ENCODE measurements at regions not wholly inside any gene's neighbourhood (a gene's known extent, or its start where the extent isn't known, plus 50 kb on each side); places are given as distances from the start of the nearest gene placed in this dataset.

GRCh38 chr9:29348999-29349398 is 1775.7 kb upstream of the C9orf72 start:
- 100% methylated on average over 1 of the region's 1 CpG for WGBS (ENCODE audit: insufficient coverage)

GRCh38 chr9:29389421-29389820 is 1816.1 kb upstream of the C9orf72 start:
- Histone ChIP-seq H3K4me3 (ENCODE audit: control insufficient read depth in 1 of 7, extremely low read depth in 1 of 7, insufficient read depth in 4 of 7, low read depth in 2 of 7, low read length in 6 of 7) (no peak overlapping the region), H3K4me1 (ENCODE audit: control extremely low read depth in 1 of 4, control insufficient read depth in 4 of 4, insufficient read depth in 4 of 4, low read length in 3 of 4) (no peaks in the 10 kb centered on the region), H3K27ac (ENCODE audit: insufficient read depth in 1 of 2, low read depth in 1 of 2, low read length in 2 of 2, poor library complexity in 1 of 2, severe bottlenecking in 2 of 2) (no peak overlapping the region), H3K9me3 (ENCODE audit: control extremely low read depth in 1 of 5, control insufficient read depth in 4 of 5, insufficient read depth in 2 of 5, low read depth in 1 of 5, low read length in 4 of 5) (peaks cover 0 to 3% (median 0%) of the 10 kb centered on the region in 5 experiments), H3K36me3 (ENCODE audit: control insufficient read depth in 4 of 4, insufficient read depth in 4 of 4, low read length in 3 of 4) (no peaks in the 10 kb centered on the region), H3K27me3 (replicated peaks in 2 of 5; ENCODE audit: control insufficient read depth in 4 of 5, insufficient read depth in 5 of 5, low read length in 4 of 5) (no peaks in the 10 kb centered on the region)
- ChIA-PET CTCF (interaction anchor here (1.4 kb wide), 1 partner anchor 8 kb away, joined by 4 read pairs; no protein-coding TSS in a partner anchor), POLR2A (no interaction called here)
- DNase-seq = no peak
- WGBS (ENCODE audit: insufficient coverage) = no CpG with 5 or more reads among the region's 1 CpG

More at GRCh38 chr9:29348999-29349398, 1775.7 kb upstream of the C9orf72 start:
- no peak overlapping the region for H3K27ac ChIP-seq (ENCODE audit: insufficient read depth in 1 of 2, low read depth in 1 of 2, low read length in 2 of 2, poor library complexity in 1 of 2, severe bottlenecking in 2 of 2)
- no peak overlapping the region for H3K4me3 ChIP-seq (ENCODE audit: control insufficient read depth in 1 of 7, extremely low read depth in 1 of 7, insufficient read depth in 4 of 7, low read depth in 2 of 7, low read length in 6 of 7)
- peaks cover 0 to 3% (median 0%) of the 10 kb centered on the region in 5 experiments for H3K9me3 ChIP-seq (ENCODE audit: control extremely low read depth in 1 of 5, control insufficient read depth in 4 of 5, insufficient read depth in 2 of 5, low read depth in 1 of 5, low read length in 4 of 5)
- H3K4me1 ChIP-seq (ENCODE audit: control extremely low read depth in 1 of 4, control insufficient read depth in 4 of 4, insufficient read depth in 4 of 4, low read length in 3 of 4) = no peaks in the 10 kb centered on the region
- no peaks in the 10 kb centered on the region for H3K36me3 ChIP-seq (ENCODE audit: control insufficient read depth in 4 of 4, insufficient read depth in 4 of 4, low read length in 3 of 4)
- ChIA-PET CTCF (no interaction called here), POLR2A (no interaction called here)
- H3K27me3 ChIP-seq (replicated peaks in 2 of 5; ENCODE audit: control insufficient read depth in 4 of 5, insufficient read depth in 5 of 5, low read length in 4 of 5) = no peaks in the 10 kb centered on the region
- no peak for DNase-seq

- ChIA-PET POLR2A (no interaction called here), CTCF (interaction anchor here (1.4 kb wide), 1 partner anchor 10 kb away, joined by 4 read pairs; no protein-coding TSS in a partner anchor)
- H3K36me3 ChIP-seq (ENCODE audit: control insufficient read depth in 4 of 4, insufficient read depth in 4 of 4, low read length in 3 of 4) = no peaks in the 10 kb centered on the region
- H3K27me3 ChIP-seq (replicated peaks in 2 of 5; ENCODE audit: control insufficient read depth in 4 of 5, insufficient read depth in 5 of 5, low read length in 4 of 5) = no peaks in the 10 kb centered on the region
- H3K27ac ChIP-seq (ENCODE audit: insufficient read depth in 1 of 2, low read depth in 1 of 2, low read length in 2 of 2, poor library complexity in 1 of 2, severe bottlenecking in 2 of 2) = no peak overlapping the region
- H3K9me3 ChIP-seq (ENCODE audit: control extremely low read depth in 1 of 5, control insufficient read depth in 4 of 5, insufficient read depth in 2 of 5, low read depth in 1 of 5, low read length in 4 of 5) = no peaks in the 10 kb centered on the region
- DNase-seq = no peak
- H3K4me3 ChIP-seq (ENCODE audit: control insufficient read depth in 1 of 7, extremely low read depth in 1 of 7, insufficient read depth in 4 of 7, low read depth in 2 of 7, low read length in 6 of 7) = no peak overlapping the region
- WGBS (ENCODE audit: insufficient coverage) = no CpG with 5 or more reads among the region's 1 CpG
- H3K4me1 ChIP-seq (ENCODE audit: control extremely low read depth in 1 of 4, control insufficient read depth in 4 of 4, insufficient read depth in 4 of 4, low read length in 3 of 4) = no peaks in the 10 kb centered on the region
Observed at GRCh38 chr9:29390859-29391258, 1817.6 kb upstream of the C9orf72 start.

- no peaks in the 10 kb centered on the region for H3K36me3 ChIP-seq (ENCODE audit: control insufficient read depth in 4 of 4, insufficient read depth in 4 of 4, low read length in 3 of 4)
- 14% methylated on average over 1 of the region's 2 CpGs for WGBS (ENCODE audit: insufficient coverage)
- no peaks in the 10 kb centered on the region for H3K27me3 ChIP-seq (replicated peaks in 2 of 5; ENCODE audit: control insufficient read depth in 4 of 5, insufficient read depth in 5 of 5, low read length in 4 of 5)
- CTCF ChIA-PET = no interaction called here
- DNase-seq = no peak
- H3K27ac ChIP-seq (ENCODE audit: insufficient read depth in 1 of 2, low read depth in 1 of 2, low read length in 2 of 2, poor library complexity in 1 of 2, severe bottlenecking in 2 of 2) = no peak overlapping the region
- H3K9me3 ChIP-seq (ENCODE audit: control extremely low read depth in 1 of 5, control insufficient read depth in 4 of 5, insufficient read depth in 2 of 5, low read depth in 1 of 5, low read length in 4 of 5) = no peaks in the 10 kb centered on the region
- H3K4me1 ChIP-seq (ENCODE audit: control extremely low read depth in 1 of 4, control insufficient read depth in 4 of 4, insufficient read depth in 4 of 4, low read length in 3 of 4) = no peaks in the 10 kb centered on the region
- POLR2A ChIA-PET = no interaction called here
- H3K4me3 ChIP-seq (ENCODE audit: control insufficient read depth in 1 of 7, extremely low read depth in 1 of 7, insufficient read depth in 4 of 7, low read depth in 2 of 7, low read length in 6 of 7) = no peak overlapping the region
Observed at GRCh38 chr9:29393064-29393463, 1819.8 kb upstream of the C9orf72 start.

- ChIA-PET CTCF (no interaction called here), POLR2A (no interaction called here)
- no CpG with 5 or more reads among the region's 1 CpG for WGBS (ENCODE audit: insufficient coverage)
- Histone ChIP-seq H3K4me1 (ENCODE audit: control extremely low read depth in 1 of 4, control insufficient read depth in 4 of 4, insufficient read depth in 4 of 4, low read length in 3 of 4) (no peaks in the 10 kb centered on the region), H3K27ac (ENCODE audit: insufficient read depth in 1 of 2, low read depth in 1 of 2, low read length in 2 of 2, poor library complexity in 1 of 2, severe bottlenecking in 2 of 2) (no peak overlapping the region), H3K9me3 (ENCODE audit: control extremely low read depth in 1 of 5, control insufficient read depth in 4 of 5, insufficient read depth in 2 of 5, low read depth in 1 of 5, low read length in 4 of 5) (no peaks in the 10 kb centered on the region), H3K36me3 (ENCODE audit: control insufficient read depth in 4 of 4, insufficient read depth in 4 of 4, low read length in 3 of 4) (no peaks in the 10 kb centered on the region), H3K4me3 (ENCODE audit: control insufficient read depth in 1 of 7, extremely low read depth in 1 of 7, insufficient read depth in 4 of 7, low read depth in 2 of 7, low read length in 6 of 7) (no peak overlapping the region), H3K27me3 (replicated peaks in 2 of 5; ENCODE audit: control insufficient read depth in 4 of 5, insufficient read depth in 5 of 5, low read length in 4 of 5) (no peaks in the 10 kb centered on the region)
- no peak for DNase-seq
Observed at GRCh38 chr9:29394855-29395254, 1821.6 kb upstream of the C9orf72 start.

- no peaks in the 10 kb centered on the region for H3K9me3 ChIP-seq (ENCODE audit: control extremely low read depth in 1 of 5, control insufficient read depth in 4 of 5, insufficient read depth in 2 of 5, low read depth in 1 of 5, low read length in 4 of 5)
- H3K4me1 ChIP-seq (ENCODE audit: control extremely low read depth in 1 of 4, control insufficient read depth in 4 of 4, insufficient read depth in 4 of 4, low read length in 3 of 4) = no peaks in the 10 kb centered on the region
- CTCF ChIA-PET = no interaction called here
- H3K27ac ChIP-seq (ENCODE audit: insufficient read depth in 1 of 2, low read depth in 1 of 2, low read length in 2 of 2, poor library complexity in 1 of 2, severe bottlenecking in 2 of 2) = no peak overlapping the region
- POLR2A ChIA-PET = no interaction called here
- WGBS (ENCODE audit: insufficient coverage) = no CpG with 5 or more reads among the region's 3 CpGs
- no peaks in the 10 kb centered on the region for H3K27me3 ChIP-seq (replicated peaks in 2 of 5; ENCODE audit: control insufficient read depth in 4 of 5, insufficient read depth in 5 of 5, low read length in 4 of 5)
- DNase-seq = no peak
- no peak overlapping the region for H3K4me3 ChIP-seq (ENCODE audit: control insufficient read depth in 1 of 7, extremely low read depth in 1 of 7, insufficient read depth in 4 of 7, low read depth in 2 of 7, low read length in 6 of 7)
- H3K36me3 ChIP-seq (ENCODE audit: control insufficient read depth in 4 of 4, insufficient read depth in 4 of 4, low read length in 3 of 4) = no peaks in the 10 kb centered on the region
Observed at GRCh38 chr9:29397148-29397547, 1823.9 kb upstream of the C9orf72 start.

GRCh38 chr9:29416204-29416603 is 1842.9 kb upstream of the C9orf72 start:
- WGBS (ENCODE audit: insufficient coverage) = 100% methylated on average over 1 of the region's 2 CpGs
- H3K9me3 ChIP-seq (ENCODE audit: control extremely low read depth in 1 of 5, control insufficient read depth in 4 of 5, insufficient read depth in 2 of 5, low read depth in 1 of 5, low read length in 4 of 5) = no peaks in the 10 kb centered on the region
- no peak for DNase-seq
- H3K27ac ChIP-seq (ENCODE audit: insufficient read depth in 1 of 2, low read depth in 1 of 2, low read length in 2 of 2, poor library complexity in 1 of 2, severe bottlenecking in 2 of 2) = no peak overlapping the region
- no peaks in the 10 kb centered on the region for H3K4me1 ChIP-seq (ENCODE audit: control extremely low read depth in 1 of 4, control insufficient read depth in 4 of 4, insufficient read depth in 4 of 4, low read length in 3 of 4)
- H3K4me3 ChIP-seq (ENCODE audit: control insufficient read depth in 1 of 7, extremely low read depth in 1 of 7, insufficient read depth in 4 of 7, low read depth in 2 of 7, low read length in 6 of 7) = no peak overlapping the region
- CTCF ChIA-PET = no interaction called here
- POLR2A ChIA-PET = no interaction called here
- H3K36me3 ChIP-seq (ENCODE audit: control insufficient read depth in 4 of 4, insufficient read depth in 4 of 4, low read length in 3 of 4) = no peaks in the 10 kb centered on the region
- H3K27me3 ChIP-seq (replicated peaks in 2 of 5; ENCODE audit: control insufficient read depth in 4 of 5, insufficient read depth in 5 of 5, low read length in 4 of 5) = no peaks in the 10 kb centered on the region
